ENCODE measurements at regions not wholly inside any gene's neighbourhood (a gene's known extent, or its start where the extent isn't known, plus 50 kb on each side); places are given as distances from the start of the nearest gene placed in this dataset.

- CTCF ChIA-PET (ENCODE audit: partially characterized antibody), result interaction anchor here (0.9 to 6.7 kb wide), 7 partner anchors 10 to 134 kb away, joined by 3 to 47 read pairs (median 5); no protein-coding TSS in a partner anchor
These were observed 305.8 kb downstream of the AACS start for GRCh38 chr12:125371033-125371432.

More at GRCh38 chr12:125371033-125371432, 305.8 kb downstream of the AACS start:
- Histone ChIP-seq H3K18ac (ENCODE audit: extremely low read depth, low read length) (no peak overlapping the region), H2BK12ac (ENCODE audit: low read depth, low read length) (no peak overlapping the region), H3K4ac (replicated peaks; ENCODE audit: insufficient read length, low read depth, low read length) (no peak overlapping the region), H3K23ac (ENCODE audit: insufficient read length) (no peak overlapping the region), H4K20me1 (replicated peaks in 1 of 2; ENCODE audit: control insufficient read depth in 1 of 2, insufficient read depth in 2 of 2, low read length in 2 of 2) (peaks cover 1 to 2% of the 10 kb centered on the region in 2 experiments), H3K9ac (replicated peaks in 1 of 4; ENCODE audit: extremely low read depth in 1 of 4, low read depth in 3 of 4, low read length in 3 of 4) (no peak overlapping the region), H3K27me3 (replicated peaks in 1 of 4; ENCODE audit: control insufficient read depth in 3 of 4, extremely low read depth in 1 of 4, insufficient read depth in 3 of 4, low read length in 3 of 4) (no peaks in the 10 kb centered on the region), H2BK5ac (ENCODE audit: low read depth, low read length) (no peak overlapping the region), H3K79me2 (ENCODE audit: control insufficient read depth in 1 of 2, insufficient read depth in 2 of 2, low read length in 2 of 2) (no peaks in the 10 kb centered on the region), H3K4me1 (replicated peaks in 1 of 4; ENCODE audit: control insufficient read depth in 3 of 4, insufficient read depth in 4 of 4, low read length in 3 of 4) (peaks cover 0 to 3% (median 2%) of the 10 kb centered on the region in 4 experiments; a peak in 2 of 7 replicates), H3K27ac (ENCODE audit: low read depth, low read length) (no peak overlapping the region), H2BK15ac (ENCODE audit: low read length) (no peak overlapping the region), H4K91ac (replicated peaks; ENCODE audit: insufficient read length, low read length) (no peak overlapping the region), H3K23me2 (ENCODE audit: low read depth, low read length) (no peaks in the 10 kb centered on the region), H2BK20ac (ENCODE audit: low read length) (no peak overlapping the region), H3K56ac (replicated peaks; ENCODE audit: insufficient read length, low read depth, low read length) (no peak overlapping the region), H4K8ac (ENCODE audit: extremely low read depth, insufficient read depth, low read length) (no peak overlapping the region), H3K4me3 (ENCODE audit: extremely low read depth in 1 of 4, insufficient read depth in 2 of 4, low read depth in 3 of 4, low read length in 4 of 4) (no peak overlapping the region), H3K36me3 (ENCODE audit: control insufficient read depth in 2 of 4, insufficient read depth in 4 of 4, low read length in 3 of 4) (no peaks in the 10 kb centered on the region; a peak in 2 of 8 replicates), H2AK5ac (ENCODE audit: low read depth, low read length) (no peak overlapping the region), H3K14ac (ENCODE audit: insufficient read length) (no peak overlapping the region), H2AFZ (ENCODE audit: low read length) (no peak overlapping the region), H3K4me2 (ENCODE audit: insufficient read depth in 1 of 2, low read depth in 2 of 2, low read length in 2 of 2) (no peak overlapping the region), H2BK120ac (replicated peaks; ENCODE audit: low read depth, low read length) (no peak overlapping the region), H3K79me1 (ENCODE audit: low read depth, low read length) (no peaks in the 10 kb centered on the region; the same call in 1 of the 2 replicates), H3K9me3 (ENCODE audit: insufficient read depth in 2 of 2, low read depth in 1 of 2, low read length in 1 of 2) (peaks cover 0 to 2% of the 10 kb centered on the region in 2 experiments; a peak in 1 of 4 replicates), H4K5ac (ENCODE audit: insufficient read length, low read depth, low read length) (no peak overlapping the region)
- WGBS, 2 experiments (ENCODE audit: extremely low coverage in 1 of 2, insufficient coverage in 1 of 2, insufficient read length in 1 of 2, insufficient replicate concordance in 2 of 2, low coverage in 1 of 2, low lambda C conversion rate in 2 of 2, missing lambda C conversion rate in 1 of 2), result 82% methylated on average over 4 of the region's 4 CpGs; no CpG with 5 or more reads in 1 of the 2 experiments
- POLR2A ChIA-PET (ENCODE audit: partially characterized antibody), result no interaction called here
- no peak for FAIRE-seq
- no peak for DNase-seq (ENCODE audit: low read depth in 1 of 2, low spot score in 2 of 2)
- TF ChIP-seq SP4 (IDR thresholded peaks at IDR 0.05; ENCODE audit: low read length), result no peak
- TF ChIP-seq SIX5 (IDR thresholded peaks at IDR 0.05; ENCODE audit: low read depth, low read length), result no peak
- TF ChIP-seq SIRT6 (IDR thresholded peaks at IDR 0.05; ENCODE audit: low read length), result no peak
- no peak for TF ChIP-seq CBX5 (IDR thresholded peaks at IDR 0.05; ENCODE audit: low read depth, low read length)
- TF ChIP-seq CHD2 (IDR thresholded peaks at IDR 0.05; ENCODE audit: low read length), result no peak
- TF ChIP-seq GTF2F1 (IDR thresholded peaks at IDR 0.05; ENCODE audit: borderline replicate concordance, low read depth, low read length), result no peak
- TF ChIP-seq SRF (IDR thresholded peaks at IDR 0.05; ENCODE audit: low read depth, low read length), result no peak
- TF ChIP-seq, protein P1, sequence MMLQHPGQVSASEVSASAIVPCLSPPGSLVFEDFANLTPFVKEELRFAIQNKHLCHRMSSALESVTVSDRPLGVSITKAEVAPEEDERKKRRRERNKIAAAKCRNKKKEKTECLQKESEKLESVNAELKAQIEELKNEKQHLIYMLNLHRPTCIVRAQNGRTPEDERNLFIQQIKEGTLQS (IDR thresholded peaks at IDR 0.05; ENCODE audit: insufficient read depth, low read depth, low read length), result no peak
- no peak for TF ChIP-seq RNF2 (IDR thresholded peaks at IDR 0.05; ENCODE audit: borderline replicate concordance, low read depth, low read length, missing control alignments, poor library complexity, severe bottlenecking)
- TF ChIP-seq SP2 (IDR thresholded peaks at IDR 0.05; ENCODE audit: low read length), result no peak
- TF ChIP-seq CTBP2 (IDR thresholded peaks at IDR 0.05; ENCODE audit: borderline replicate concordance, insufficient read depth, insufficient read length, low read length), result no peak
- no peak for TF ChIP-seq EZH2 (IDR thresholded peaks at IDR 0.05; ENCODE audit: low read depth, low read length, severe bottlenecking)
